ENCODE measurements at regions not wholly inside any gene's neighbourhood (a gene's known extent, or its start where the extent isn't known, plus 50 kb on each side); places are given as distances from the start of the nearest gene placed in this dataset.

GRCh38 chr2:225120186-225120585 is 77.9 kb upstream of the DOCK10 start:
- no peak for TF ChIP-seq CTCF (IDR thresholded peaks at IDR 0.05; ENCODE audit: insufficient read depth, low read depth, low read length, missing control alignments)
- DNase-seq (ENCODE audit: low read depth), result peak; percentile 74
- H3K4me3 ChIP-seq (ENCODE audit: low read length), result no peak overlapping the region

- H3K4me3 ChIP-seq (ENCODE audit: low read length), result no peak overlapping the region
- no peak for TF ChIP-seq CTCF (IDR thresholded peaks at IDR 0.05; ENCODE audit: insufficient read depth, low read depth, low read length, missing control alignments)
- DNase-seq (ENCODE audit: low read depth), result no peak
These were observed 74.9 kb upstream of the DOCK10 start for GRCh38 chr2:225117051-225117716.

- no peak for TF ChIP-seq CTCF (IDR thresholded peaks at IDR 0.05; ENCODE audit: insufficient read depth, low read depth, low read length, missing control alignments)
- DNase-seq (ENCODE audit: low read depth), result no peak
- H3K4me3 ChIP-seq (ENCODE audit: low read length), result no peak overlapping the region
These were observed 72.6 kb upstream of the DOCK10 start for GRCh38 chr2:225114786-225115323.

- DNase-seq (ENCODE audit: low read depth), result no peak
- H3K4me3 ChIP-seq (ENCODE audit: low read length), result no peak overlapping the region
- no peak for TF ChIP-seq CTCF (IDR thresholded peaks at IDR 0.05; ENCODE audit: insufficient read depth, low read depth, low read length, missing control alignments)
These were observed 71.2 kb upstream of the DOCK10 start for GRCh38 chr2:225113371-225114015.

- DNase-seq (ENCODE audit: low read depth), result no peak
- no peak overlapping the region for H3K4me3 ChIP-seq (ENCODE audit: low read length)
- no peak for TF ChIP-seq CTCF (IDR thresholded peaks at IDR 0.05; ENCODE audit: insufficient read depth, low read depth, low read length, missing control alignments)
These were observed 70.3 kb upstream of the DOCK10 start for GRCh38 chr2:225112362-225113126.

- TF ChIP-seq CTCF (IDR thresholded peaks at IDR 0.05; ENCODE audit: insufficient read depth, low read depth, low read length, missing control alignments), result no peak
- DNase-seq (ENCODE audit: low read depth), result no peak
- H3K4me3 ChIP-seq (ENCODE audit: low read length), result no peak overlapping the region
These were observed 66.5 kb upstream of the DOCK10 start for GRCh38 chr2:225108805-225109204.
